Activated naive CD4-positive, alpha-beta T cell treated with anti-CD3 and anti-CD28 coated beads for 36 hours (primary cell): ENCODE measurements at regions not wholly inside any gene's neighbourhood (a gene's known extent, or its start where the extent isn't known, plus 50 kb on each side); places are given as distances from the start of the nearest gene placed in this dataset.

Source experiments
- CTCF ChIA-PET: fragments of 350-600 bp; sonication (Branson Sonifier 250); formaldehyde crosslinking; loops from one replicate; lab custom pipeline; 2021; ENCODE audit warnings: antibody characterized with exemption; lab: Charles Lee
- DNase-seq: peaks from one replicate; pipeline ENCODE4 v3.0.0-alpha.2; 2020
- H3K27ac Mint-ChIP-seq: one replicate; pipeline ENCODE4 v1.8.0; 2021; ENCODE audit warnings: mild to moderate bottlenecking, mixed read lengths
- H3K27me3 Mint-ChIP-seq: one replicate; pipeline ENCODE4 v1.8.0; 2021; ENCODE audit warnings: low read depth, mixed read lengths
- H3K36me3 Mint-ChIP-seq: one replicate; pipeline ENCODE4 v1.8.0; 2021; ENCODE audit warnings: low read depth, mixed read lengths
- H3K4me1 Mint-ChIP-seq: one replicate; pipeline ENCODE4 v1.8.0; 2021; ENCODE audit warnings: low read depth, mixed read lengths
- H3K4me3 Mint-ChIP-seq: one replicate; pipeline ENCODE4 v1.8.0; 2021; ENCODE audit warnings: mild to moderate bottlenecking, moderate library complexity, mixed read lengths
- H3K9me3 Mint-ChIP-seq: one replicate; pipeline ENCODE4 v1.8.0; 2021; ENCODE audit warnings: mixed read lengths
- intact Hi-C: fragments of 100-400 bp; cut with micrococcal nuclease; formaldehyde crosslinking; loops from one replicate; pipeline ENCODE4 v1.15.1; 2023

DNA sequence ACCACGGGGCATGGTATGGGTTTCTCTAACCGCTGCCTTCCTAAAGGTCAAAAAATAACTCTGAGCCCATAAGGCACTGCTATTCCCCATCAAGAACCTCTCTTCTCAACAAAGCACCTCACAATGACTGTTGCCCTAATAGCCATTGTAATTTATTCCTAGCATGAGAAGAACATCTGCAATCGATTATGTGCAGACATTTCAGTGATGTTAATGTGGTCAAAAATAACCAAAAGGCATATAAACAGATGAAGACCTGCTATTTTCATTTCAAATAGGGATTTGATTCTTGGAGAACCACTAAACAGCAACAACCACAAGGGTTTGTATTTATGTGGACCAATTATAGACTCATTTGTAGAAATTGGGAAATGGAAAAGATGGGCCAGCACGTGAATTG lies 356.6 kb downstream of the FBXO15 start:
- no peak overlapping the region for H3K27ac Mint-ChIP-seq

GRCh38 chr18:73790587-73790986 lies 357.0 kb downstream of the FBXO15 start:
- Mint-ChIP-seq H3K27me3 (no peaks in the 10 kb centered on the region), H3K4me3 (no peak overlapping the region), H3K27ac (no peak overlapping the region), H3K4me1 (no peaks in the 10 kb centered on the region), H3K9me3 (no peaks in the 10 kb centered on the region), H3K36me3 (no peaks in the 10 kb centered on the region)
- no peak for DNase-seq
- CTCF ChIA-PET, result no interaction called here
- intact Hi-C loops, result no loop called here

More for the DNA sequence above, 356.6 kb downstream of the FBXO15 start:
- no peaks in the 10 kb centered on the region for H3K9me3 Mint-ChIP-seq
- intact Hi-C loops, result no loop called here
- H3K36me3 Mint-ChIP-seq, result no peaks in the 10 kb centered on the region
- CTCF ChIA-PET, result no interaction called here
- H3K4me3 Mint-ChIP-seq, result no peak overlapping the region
- H3K4me1 Mint-ChIP-seq, result no peaks in the 10 kb centered on the region
- H3K27me3 Mint-ChIP-seq, result no peaks in the 10 kb centered on the region
- no peak for DNase-seq

GRCh38 chr18:73787316-73787715 lies 360.3 kb downstream of the FBXO15 start:
- Mint-ChIP-seq H3K9me3 (no peaks in the 10 kb centered on the region), H3K4me1 (no peaks in the 10 kb centered on the region), H3K27ac (no peak overlapping the region), H3K4me3 (no peak overlapping the region), H3K36me3 (no peaks in the 10 kb centered on the region), H3K27me3 (peaks cover 2% of the 10 kb centered on the region)
- intact Hi-C loops, result no loop called here
- CTCF ChIA-PET, result no interaction called here
- DNase-seq, result no peak

DNA sequence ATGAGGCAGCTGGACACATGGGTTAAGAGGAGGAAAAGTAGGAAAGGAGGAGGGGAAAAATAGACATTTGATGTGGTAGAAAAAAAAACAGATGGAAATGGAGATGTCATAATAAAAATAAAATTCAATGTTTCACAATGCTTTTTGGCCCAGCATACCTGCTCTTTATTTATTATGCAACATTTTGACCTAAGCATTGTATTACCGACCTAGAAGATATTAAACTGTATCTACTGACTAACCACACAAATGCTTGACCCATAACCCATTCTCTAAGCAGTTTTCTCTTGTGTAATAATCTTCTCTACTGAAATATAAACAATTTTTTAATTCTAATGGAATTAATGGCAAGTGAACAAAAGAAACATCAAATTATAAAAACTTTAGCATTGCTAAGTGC lies 362.3 kb downstream of the FBXO15 start:
- H3K27ac Mint-ChIP-seq, result no peak overlapping the region
- CTCF ChIA-PET, result no interaction called here
- H3K4me1 Mint-ChIP-seq, result no peaks in the 10 kb centered on the region
- no peak for DNase-seq
- no peaks in the 10 kb centered on the region for H3K36me3 Mint-ChIP-seq
- no peak overlapping the region for H3K4me3 Mint-ChIP-seq
- peaks cover 5% of the 10 kb centered on the region for H3K27me3 Mint-ChIP-seq
- intact Hi-C loops, result no loop called here
- no peaks in the 10 kb centered on the region for H3K9me3 Mint-ChIP-seq

GRCh38 chr18:73784853-73785252 lies 362.8 kb downstream of the FBXO15 start:
- H3K27ac Mint-ChIP-seq, result no peak overlapping the region
- CTCF ChIA-PET, result no interaction called here

DNA sequence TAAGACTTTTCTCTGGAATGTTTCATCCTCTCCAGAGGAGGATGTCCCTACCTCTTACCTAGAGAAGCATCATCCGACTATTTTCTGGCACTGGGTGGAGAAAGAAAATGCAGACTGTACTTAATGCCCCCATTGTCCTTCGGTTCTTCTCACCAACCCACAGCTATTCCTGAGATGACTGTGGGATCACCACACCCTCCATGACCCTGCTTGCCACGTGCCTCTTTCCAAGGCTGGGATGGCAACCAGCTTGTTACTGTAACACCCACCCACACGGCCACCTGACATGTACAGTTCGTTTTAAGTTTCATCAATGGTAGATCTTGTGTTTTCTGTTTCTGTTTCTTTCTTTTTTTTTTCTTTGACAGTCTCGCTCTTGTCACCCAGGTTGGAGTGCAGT lies 365.2 kb downstream of the FBXO15 start:
- H3K27me3 Mint-ChIP-seq, result peaks cover 5% of the 10 kb centered on the region
- H3K27ac Mint-ChIP-seq, result no peak overlapping the region
- CTCF ChIA-PET, result interaction anchor here (0.6 kb wide), 1 partner anchor 50 kb away, joined by 4 read pairs; no protein-coding TSS in a partner anchor
- no peak overlapping the region for H3K4me3 Mint-ChIP-seq
- no peaks in the 10 kb centered on the region for H3K36me3 Mint-ChIP-seq
- no peaks in the 10 kb centered on the region for H3K9me3 Mint-ChIP-seq
- intact Hi-C loops, result no loop called here
- no peaks in the 10 kb centered on the region for H3K4me1 Mint-ChIP-seq
- DNase-seq, result no peak

More at GRCh38 chr18:73784853-73785252, 362.8 kb downstream of the FBXO15 start:
- no peaks in the 10 kb centered on the region for H3K36me3 Mint-ChIP-seq
- DNase-seq, result no peak
- no peak overlapping the region for H3K4me3 Mint-ChIP-seq
- H3K4me1 Mint-ChIP-seq, result no peaks in the 10 kb centered on the region
- peaks cover 5% of the 10 kb centered on the region for H3K27me3 Mint-ChIP-seq
- intact Hi-C loops, result no loop called here
- no peaks in the 10 kb centered on the region for H3K9me3 Mint-ChIP-seq

DNA sequence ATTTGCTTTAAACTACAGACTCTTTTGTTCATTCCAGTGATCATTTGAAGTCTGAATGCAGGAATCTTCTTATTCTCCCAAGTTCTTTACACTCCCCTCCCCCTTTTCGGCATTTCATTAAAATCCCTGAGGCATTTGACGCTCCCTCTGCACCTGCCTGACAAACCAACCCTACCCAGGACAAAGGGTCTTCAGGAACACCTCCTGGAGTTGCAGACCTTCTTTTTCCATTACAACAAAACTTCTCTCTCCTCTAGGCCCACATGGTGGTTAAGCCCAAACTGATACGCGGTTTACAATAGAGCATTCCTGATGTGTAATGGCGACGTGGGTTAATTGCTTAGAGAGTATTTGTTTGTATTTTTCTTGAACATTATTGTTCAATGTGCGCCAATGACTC lies 367.4 kb downstream of the FBXO15 start:
- Mint-ChIP-seq H3K27ac (no peak overlapping the region), H3K36me3 (no peaks in the 10 kb centered on the region), H3K4me3 (no peak overlapping the region), H3K4me1 (no peaks in the 10 kb centered on the region), H3K27me3 (peaks cover 5% of the 10 kb centered on the region), H3K9me3 (no peaks in the 10 kb centered on the region)
- intact Hi-C loops, result no loop called here
- no peak for DNase-seq
- CTCF ChIA-PET, result no interaction called here

DNA sequence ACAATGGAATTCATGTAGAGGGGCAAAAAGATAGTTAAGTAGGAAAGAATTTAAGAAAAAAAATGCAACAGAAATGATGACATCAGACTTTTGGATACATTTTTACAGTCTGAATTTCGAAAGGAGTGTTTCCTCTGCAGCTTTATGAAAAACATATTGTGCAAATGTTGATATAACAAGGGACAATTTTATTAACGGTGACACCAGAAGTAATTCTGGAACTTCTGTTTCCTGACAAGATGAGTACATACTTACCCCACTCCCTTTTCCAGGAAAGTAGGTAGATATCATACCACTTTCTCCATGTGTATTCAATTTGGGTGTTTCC lies 369.6 kb downstream of the FBXO15 start:
- H3K4me3 Mint-ChIP-seq, result no peak overlapping the region
- H3K27me3 Mint-ChIP-seq, result peaks cover 5% of the 10 kb centered on the region
- H3K36me3 Mint-ChIP-seq, result no peaks in the 10 kb centered on the region
- CTCF ChIA-PET, result no interaction called here
- no peaks in the 10 kb centered on the region for H3K4me1 Mint-ChIP-seq
- DNase-seq, result no peak
- intact Hi-C loops, result no loop called here
- H3K27ac Mint-ChIP-seq, result no peak overlapping the region
- H3K9me3 Mint-ChIP-seq, result no peaks in the 10 kb centered on the region

DNA sequence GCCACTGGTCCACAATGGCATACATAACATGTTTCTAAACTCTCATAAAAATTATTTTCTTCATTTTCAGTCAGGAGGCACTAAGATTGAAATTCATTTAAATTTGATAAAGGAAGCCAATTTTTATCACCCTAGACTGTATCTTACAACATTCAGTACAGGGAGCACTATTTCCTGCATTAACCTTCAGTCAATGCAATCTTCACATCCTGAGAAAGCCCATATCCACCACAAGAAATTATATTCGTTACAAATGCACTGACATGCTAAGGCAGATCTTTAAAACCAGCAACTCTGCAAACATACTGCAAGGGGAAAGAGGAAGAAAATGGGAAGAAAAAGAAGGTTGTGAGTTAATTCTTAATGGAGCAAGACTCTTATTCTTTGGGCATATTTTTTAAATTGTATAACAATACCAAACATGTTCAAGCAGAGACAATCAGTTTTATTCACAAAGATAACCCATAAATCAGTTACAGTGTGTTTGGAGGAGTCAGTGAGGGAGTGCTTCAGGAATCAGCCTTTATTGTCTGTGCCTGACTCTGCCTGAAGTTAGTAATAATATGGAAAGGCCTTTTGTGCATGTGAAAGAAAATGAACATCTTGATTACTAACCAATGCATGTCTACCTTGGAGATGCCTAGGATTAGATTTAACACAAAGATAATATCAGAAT lies 370.1 kb downstream of the FBXO15 start:
- Mint-ChIP-seq H3K9me3 (no peaks in the 10 kb centered on the region), H3K27ac (no peak overlapping the region)
- intact Hi-C loops, result no loop called here

DNA sequence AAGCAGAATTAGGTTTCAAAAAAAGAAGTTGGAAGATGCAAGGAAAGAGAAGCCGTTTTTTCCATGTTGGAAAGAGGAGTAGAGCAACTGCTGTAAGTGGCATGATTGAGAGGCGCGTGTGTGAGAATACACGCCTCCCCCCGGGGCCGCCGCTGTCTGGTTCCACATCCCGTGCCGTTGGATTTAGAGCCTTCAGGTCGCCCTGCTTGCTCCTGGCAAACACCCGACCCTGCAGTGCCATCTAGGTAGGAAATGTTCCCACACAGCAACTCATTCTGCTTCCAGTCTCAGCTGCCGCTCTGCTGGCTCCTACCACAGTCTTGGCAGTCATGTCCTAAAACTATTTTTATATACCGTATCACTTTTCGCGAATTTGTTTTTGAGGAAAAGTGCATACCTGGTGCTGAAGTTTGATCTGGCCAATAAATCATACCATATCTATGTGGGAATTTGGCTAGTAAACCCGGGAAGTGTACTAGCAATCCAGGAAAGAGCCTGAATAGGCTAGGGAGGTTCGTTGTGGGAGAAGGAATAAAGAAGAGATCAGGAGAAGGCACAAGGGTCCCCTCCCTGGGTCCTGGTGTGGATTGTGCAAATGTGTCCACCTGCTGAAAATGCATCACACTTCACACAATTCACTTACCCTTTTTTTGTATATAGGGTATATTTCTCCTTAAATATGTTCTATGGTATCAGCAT lies 372.7 kb downstream of the FBXO15 start:
- H3K9me3 Mint-ChIP-seq, result no peaks in the 10 kb centered on the region
- intact Hi-C loops, result no loop called here
- DNase-seq, result no peak
- no peaks in the 10 kb centered on the region for H3K36me3 Mint-ChIP-seq
- H3K27me3 Mint-ChIP-seq, result no peaks in the 10 kb centered on the region
- CTCF ChIA-PET, result no interaction called here
- no peaks in the 10 kb centered on the region for H3K4me1 Mint-ChIP-seq
- H3K27ac Mint-ChIP-seq, result no peak overlapping the region
- no peak overlapping the region for H3K4me3 Mint-ChIP-seq

More for the DNA sequence above, 370.1 kb downstream of the FBXO15 start:
- Mint-ChIP-seq H3K4me3 (no peak overlapping the region), H3K27me3 (peaks cover 5% of the 10 kb centered on the region), H3K36me3 (no peaks in the 10 kb centered on the region), H3K4me1 (no peaks in the 10 kb centered on the region)
- CTCF ChIA-PET, result no interaction called here
- no peak for DNase-seq

DNA sequence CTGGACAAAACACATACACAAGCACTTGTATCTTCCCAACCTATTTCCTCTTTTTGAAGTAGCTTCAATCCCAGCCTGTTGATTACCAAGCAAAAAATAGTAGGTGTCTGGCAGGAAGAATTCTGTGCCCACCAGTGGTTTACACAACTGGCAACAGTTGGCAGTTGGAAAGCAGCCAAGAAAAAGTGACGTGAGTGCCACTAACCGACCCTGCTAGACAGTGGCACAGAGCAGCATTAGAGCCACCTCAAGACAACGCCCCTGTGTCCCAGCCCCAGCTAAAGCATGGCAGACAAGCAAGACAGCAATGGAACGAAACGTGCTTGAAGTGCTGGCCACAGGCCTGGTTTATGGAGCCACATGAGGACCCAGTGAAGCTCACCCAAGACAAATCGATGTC lies 379.6 kb downstream of the FBXO15 start:
- Mint-ChIP-seq H3K4me1 (no peaks in the 10 kb centered on the region), H3K27me3 (peaks cover 15% of the 10 kb centered on the region), H3K4me3 (no peak overlapping the region), H3K36me3 (no peaks in the 10 kb centered on the region), H3K9me3 (no peaks in the 10 kb centered on the region), H3K27ac (no peak overlapping the region)
- intact Hi-C loops, result no loop called here
- DNase-seq, result no peak
- CTCF ChIA-PET, result interaction anchor here (0.8 kb wide), 1 partner anchor 30 kb away, joined by 3 read pairs; no protein-coding TSS in a partner anchor

- CTCF ChIA-PET, result no interaction called here
- Mint-ChIP-seq H3K36me3 (no peaks in the 10 kb centered on the region), H3K4me3 (no peak overlapping the region), H3K27ac (no peak overlapping the region), H3K4me1 (no peaks in the 10 kb centered on the region), H3K27me3 (peaks cover 15% of the 10 kb centered on the region), H3K9me3 (no peaks in the 10 kb centered on the region)
- DNase-seq, result no peak
- intact Hi-C loops, result no loop called here
Observed at GRCh38 chr18:73766910-73767515, 380.6 kb downstream of the FBXO15 start.

GRCh38 chr18:73758446-73758845 lies 389.2 kb downstream of the FBXO15 start:
- H3K36me3 Mint-ChIP-seq, result no peaks in the 10 kb centered on the region
- H3K4me1 Mint-ChIP-seq, result no peaks in the 10 kb centered on the region
- CTCF ChIA-PET, result no interaction called here
- no peaks in the 10 kb centered on the region for H3K27me3 Mint-ChIP-seq
- H3K27ac Mint-ChIP-seq, result no peak overlapping the region
- intact Hi-C loops, result no loop called here
- no peaks in the 10 kb centered on the region for H3K9me3 Mint-ChIP-seq
- no peak overlapping the region for H3K4me3 Mint-ChIP-seq
- no peak for DNase-seq
